ENCODE measurements at regions not wholly inside any gene's neighbourhood (a gene's known extent, or its start where the extent isn't known, plus 50 kb on each side); places are given as distances from the start of the nearest gene placed in this dataset.

GRCh38 chr2:3062476-3063260 is 314.9 kb downstream of the EIPR1 start:
- DNase-seq (no peak), ATAC-seq (ENCODE audit: low FRiP score in 2 of 2) (peak in 1 of 2 donors; percentile 12)
- TF ChIP-seq CTCF (IDR thresholded peaks at IDR 0.05): no peak
- no peak for TF ChIP-seq EP300 (IDR thresholded peaks at IDR 0.05)
- TF ChIP-seq POLR2AphosphoS5 (IDR thresholded peaks at IDR 0.05): no peak
- no peak for TF ChIP-seq POLR2A (IDR thresholded peaks at IDR 0.05)
- Histone ChIP-seq H3K4me3 (no peak overlapping the region), H3K27ac (no peak overlapping the region), H3K36me3 (no peaks in the 10 kb centered on the region), H3K27me3 (no peaks in the 10 kb centered on the region), H3K9me3 (no peaks in the 10 kb centered on the region), H3K4me1 (no peaks in the 10 kb centered on the region)
- WGBS, 2 donors: 86 to 92% methylated on average over 9 to 15 of the region's 15 CpGs

GRCh38 chr2:3060049-3060448 is 317.6 kb downstream of the EIPR1 start:
- no peak overlapping the region for H3K27ac ChIP-seq
- TF ChIP-seq POLR2A (IDR thresholded peaks at IDR 0.05) (no peak), EP300 (IDR thresholded peaks at IDR 0.05) (no peak), POLR2AphosphoS5 (IDR thresholded peaks at IDR 0.05) (no peak), CTCF (IDR thresholded peaks at IDR 0.05) (no peak)
- H3K27me3 ChIP-seq: no peaks in the 10 kb centered on the region
- H3K4me1 ChIP-seq: no peaks in the 10 kb centered on the region
- WGBS, 2 donors: 79% methylated on average over 16 of the region's 16 CpGs
- no peaks in the 10 kb centered on the region for H3K36me3 ChIP-seq
- DNase-seq (no peak), ATAC-seq (ENCODE audit: low FRiP score in 2 of 2) (no peak)
- no peaks in the 10 kb centered on the region for H3K9me3 ChIP-seq
- H3K4me3 ChIP-seq: no peak overlapping the region

DNA sequence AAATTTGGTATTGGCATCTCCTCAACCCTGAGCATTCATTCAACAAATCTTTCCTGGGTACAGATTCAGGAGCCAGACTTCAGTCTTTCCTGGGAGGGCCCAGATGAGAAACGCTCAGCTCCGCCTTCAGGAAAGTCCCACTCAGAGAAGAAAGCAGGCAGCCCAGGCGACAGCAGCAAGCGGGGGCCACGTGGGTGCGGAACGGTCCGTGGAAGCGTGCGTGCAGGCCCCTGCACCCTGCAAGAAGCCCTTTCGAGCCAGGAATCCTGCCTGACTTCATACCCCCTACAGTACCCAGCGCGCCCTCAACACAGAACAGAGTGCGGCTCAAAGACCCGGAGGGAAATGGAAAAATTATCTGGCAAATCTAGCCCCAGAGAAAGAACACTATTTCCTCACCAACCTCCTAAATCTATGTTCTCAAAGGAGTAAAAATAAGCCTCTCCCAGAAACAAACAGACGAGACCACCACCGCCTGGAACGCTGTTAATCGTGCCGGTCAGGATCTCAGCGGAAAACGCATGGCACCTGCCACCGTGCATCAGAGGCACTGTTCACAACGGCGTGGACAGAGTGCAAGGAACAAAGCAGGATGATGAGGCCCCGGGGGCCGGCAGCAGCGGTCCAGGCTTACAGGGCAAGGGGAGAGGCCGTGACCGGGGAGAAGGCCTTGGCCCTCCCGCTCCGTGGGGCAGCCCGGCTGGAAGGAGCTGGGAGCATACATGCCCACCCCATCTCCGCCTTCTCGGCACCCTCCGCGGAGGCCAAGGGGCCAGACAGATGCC is 318.3 kb downstream of the EIPR1 start:
- WGBS, 2 donors: 80% methylated on average over 31 to 37 of the region's 37 CpGs
- Histone ChIP-seq H3K36me3 (no peaks in the 10 kb centered on the region), H3K27me3 (no peaks in the 10 kb centered on the region), H3K9me3 (no peaks in the 10 kb centered on the region), H3K27ac (no peak overlapping the region), H3K4me1 (no peaks in the 10 kb centered on the region), H3K4me3 (no peak overlapping the region)
- DNase-seq: peak in 1 of 2 donors; percentile 70
- no peak for TF ChIP-seq EP300 (IDR thresholded peaks at IDR 0.05)
- no peak for TF ChIP-seq POLR2A (IDR thresholded peaks at IDR 0.05)
- TF ChIP-seq CTCF (IDR thresholded peaks at IDR 0.05): no peak
- no peak for TF ChIP-seq POLR2AphosphoS5 (IDR thresholded peaks at IDR 0.05)
- no peak for ATAC-seq (ENCODE audit: low FRiP score in 2 of 2)

GRCh38 chr2:3054066-3054465 is 323.6 kb downstream of the EIPR1 start:
- no peaks in the 10 kb centered on the region for H3K36me3 ChIP-seq
- no peak overlapping the region for H3K4me3 ChIP-seq
- ATAC-seq (ENCODE audit: low FRiP score in 2 of 2): no peak
- DNase-seq: no peak
- no peak for TF ChIP-seq POLR2AphosphoS5 (IDR thresholded peaks at IDR 0.05)
- TF ChIP-seq CTCF (IDR thresholded peaks at IDR 0.05): no peak
- TF ChIP-seq EP300 (IDR thresholded peaks at IDR 0.05): no peak
- no peak for TF ChIP-seq POLR2A (IDR thresholded peaks at IDR 0.05)
- WGBS, 2 donors: 84 to 89% methylated on average over 8 of the region's 8 CpGs
- H3K27ac ChIP-seq: no peak overlapping the region
- no peaks in the 10 kb centered on the region for H3K9me3 ChIP-seq
- H3K27me3 ChIP-seq: no peaks in the 10 kb centered on the region
- H3K4me1 ChIP-seq: no peaks in the 10 kb centered on the region
